CD4-positive, alpha-beta T cell treated with Interleukin-6 for 4 hours (primary cell): ENCODE measurements at regions not wholly inside any gene's neighbourhood (a gene's known extent, or its start where the extent isn't known, plus 50 kb on each side); places are given as distances from the start of the nearest gene placed in this dataset.

ENCODE experiments used
- DNase-seq: peaks from one replicate; pipeline ENCODE4 v3.0.0-alpha.2; 2020; ENCODE audit warnings: mixed read lengths

DNA sequence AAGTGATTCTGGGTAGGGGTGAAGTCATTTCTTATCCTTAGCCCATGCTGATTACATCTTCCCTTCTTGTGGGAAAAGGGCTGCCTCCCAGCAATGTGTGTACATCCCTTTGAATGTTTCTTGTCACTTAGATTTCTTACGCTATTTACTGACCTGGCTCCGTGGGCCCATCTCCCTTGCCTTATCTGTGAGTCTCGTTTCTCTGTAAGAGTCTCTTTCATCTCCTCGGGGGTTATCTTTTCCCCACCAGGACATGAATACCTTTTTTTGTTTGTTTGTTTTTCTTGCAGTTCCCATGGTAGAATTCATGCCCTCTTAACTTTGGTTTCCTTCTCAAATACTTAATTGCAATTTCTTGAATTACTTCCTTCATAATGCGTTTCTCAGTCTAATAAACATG, 107.7 kb downstream of the BAMBI start:
- no peak for DNase-seq

DNA sequence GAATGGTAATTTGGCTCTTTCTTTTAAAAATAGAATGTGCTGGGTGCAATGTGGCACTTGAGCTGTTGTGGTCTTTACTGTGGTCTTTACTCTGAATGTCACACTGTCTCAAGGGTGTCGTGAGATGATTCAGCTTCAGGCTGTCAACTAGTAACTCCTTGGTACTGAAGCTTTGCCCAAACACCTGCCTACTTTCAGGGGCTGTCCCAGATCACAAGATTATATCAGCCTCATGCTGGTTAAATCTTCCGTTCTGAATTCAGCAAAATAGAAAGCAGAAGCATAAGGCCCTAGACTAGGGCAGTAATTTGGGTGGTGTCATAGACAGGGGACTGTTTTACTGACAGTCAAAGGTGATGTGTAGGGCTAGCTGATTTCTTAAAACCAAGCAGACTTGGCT, 110.9 kb downstream of the BAMBI start:
- no peak for DNase-seq

DNA sequence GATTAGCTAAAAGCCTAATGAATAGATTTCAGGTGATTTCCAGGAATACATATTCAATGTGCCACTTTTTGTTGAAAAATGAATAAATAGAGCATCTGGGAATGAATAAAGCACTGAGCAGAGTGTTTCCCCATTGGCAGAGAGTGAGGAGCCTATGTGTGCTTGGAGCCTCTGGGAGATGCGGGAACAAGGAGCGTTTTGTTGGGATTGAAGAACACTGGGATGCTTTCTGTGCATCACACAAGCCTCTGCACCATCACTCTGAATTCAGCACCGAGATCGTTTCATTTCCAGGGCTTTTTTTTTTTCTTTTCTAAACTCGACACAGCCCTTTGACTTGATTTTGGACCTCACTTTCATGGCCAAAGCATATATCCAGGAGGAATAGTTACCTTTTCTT, 111.4 kb downstream of the BAMBI start:
- DNase-seq, result no peak

DNA sequence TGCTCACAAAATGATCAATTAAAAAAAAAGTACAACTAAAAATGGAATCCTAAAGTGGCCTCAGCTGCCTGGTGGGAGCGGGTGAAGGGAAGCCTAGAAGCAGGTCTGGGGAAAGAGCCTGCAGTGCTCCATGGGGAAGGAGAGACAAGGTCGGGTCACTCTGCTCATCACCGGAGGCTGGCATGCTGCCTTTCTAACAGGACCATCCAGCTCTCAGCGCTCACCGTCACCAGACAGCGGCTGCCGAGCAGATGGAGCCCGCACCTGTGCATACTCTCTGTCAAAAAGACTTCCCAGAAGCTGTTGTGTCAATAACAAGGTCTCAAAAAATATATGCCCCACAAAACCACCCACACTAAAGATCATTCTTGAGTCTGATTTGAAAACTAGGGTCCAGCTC, 112.8 kb downstream of the BAMBI start:
- no peak for DNase-seq

DNA sequence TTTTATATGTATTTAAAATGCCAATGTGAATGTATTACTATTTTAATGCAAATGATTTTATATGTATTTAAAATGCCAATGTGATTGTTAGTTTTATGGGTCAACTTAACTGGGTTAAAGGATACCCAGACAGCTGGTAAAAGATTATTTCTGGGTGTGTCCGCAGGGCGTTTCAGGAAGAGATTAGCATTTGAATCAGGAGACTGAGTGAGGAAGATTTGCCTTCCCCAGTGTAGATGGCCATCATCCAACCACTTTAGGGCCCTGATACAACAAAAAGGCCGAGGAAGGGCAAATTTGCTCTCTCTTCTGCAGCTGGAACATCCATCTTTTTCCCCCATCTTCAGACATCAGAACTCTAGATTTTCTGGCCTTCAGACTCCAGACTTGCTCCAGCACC, 116.2 kb downstream of the BAMBI start:
- DNase-seq, result no peak

DNA sequence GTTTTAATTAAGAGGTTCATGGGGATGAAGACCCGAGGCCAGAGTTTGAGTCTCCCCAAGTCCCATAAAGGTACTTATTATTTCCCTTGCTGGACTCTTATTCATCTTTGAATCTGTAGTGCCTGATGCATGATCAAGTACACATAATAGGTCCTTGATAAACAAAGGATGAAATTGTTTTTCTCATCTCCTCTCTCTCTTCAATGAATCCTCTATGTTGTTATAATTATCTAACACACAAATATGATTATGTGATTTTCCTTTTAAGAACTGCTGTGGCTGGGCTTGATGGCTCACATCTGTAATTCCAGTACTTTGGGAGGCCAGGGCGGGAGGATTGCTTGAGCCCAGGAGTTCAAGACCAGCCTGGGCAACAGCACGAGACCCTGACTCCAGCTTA, 117.7 kb downstream of the BAMBI start:
- no peak for DNase-seq

DNA sequence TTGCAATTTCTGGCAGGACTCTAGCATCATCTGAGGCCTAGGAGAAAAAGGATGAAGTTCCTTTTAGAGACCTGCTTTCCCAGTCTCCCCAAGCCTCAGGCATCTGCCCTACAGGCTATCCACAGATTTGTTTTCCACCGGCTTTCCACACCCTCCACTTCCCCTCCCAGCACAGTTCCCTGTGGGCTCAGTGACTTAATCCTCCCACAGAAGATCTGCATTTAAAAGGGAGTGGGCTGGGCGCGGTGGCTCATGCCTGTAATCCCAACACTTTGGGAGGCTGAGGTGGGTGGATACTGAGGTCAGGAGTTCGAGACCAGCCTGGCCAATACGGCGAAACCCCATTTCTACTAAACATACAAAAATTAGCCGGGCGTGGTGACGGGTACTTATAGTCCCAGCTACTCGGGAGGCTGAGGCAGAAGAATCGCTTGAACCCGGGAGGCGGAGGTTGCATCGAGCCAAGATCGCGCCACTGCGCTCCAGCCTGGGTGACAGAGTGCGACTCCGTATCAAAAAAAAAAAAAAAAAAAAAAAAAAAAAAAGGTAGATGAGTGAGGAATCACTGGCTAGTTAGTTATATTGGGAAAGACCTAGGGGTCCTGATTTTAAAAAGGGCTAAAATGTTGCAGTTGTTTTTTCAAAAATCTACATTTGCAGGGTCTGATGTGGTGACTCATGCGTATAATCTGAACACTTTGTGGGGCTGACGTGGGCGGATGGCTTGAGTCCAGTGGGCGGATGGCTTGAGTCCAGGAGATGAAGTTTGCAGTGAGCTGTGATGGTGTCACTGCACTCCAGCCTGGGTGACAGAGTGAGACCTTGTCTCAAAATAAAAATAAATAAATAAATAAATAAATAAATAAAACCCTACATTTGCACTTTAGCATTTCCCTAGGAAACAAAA, 119.5 kb downstream of the BAMBI start:
- no peak for DNase-seq

DNA sequence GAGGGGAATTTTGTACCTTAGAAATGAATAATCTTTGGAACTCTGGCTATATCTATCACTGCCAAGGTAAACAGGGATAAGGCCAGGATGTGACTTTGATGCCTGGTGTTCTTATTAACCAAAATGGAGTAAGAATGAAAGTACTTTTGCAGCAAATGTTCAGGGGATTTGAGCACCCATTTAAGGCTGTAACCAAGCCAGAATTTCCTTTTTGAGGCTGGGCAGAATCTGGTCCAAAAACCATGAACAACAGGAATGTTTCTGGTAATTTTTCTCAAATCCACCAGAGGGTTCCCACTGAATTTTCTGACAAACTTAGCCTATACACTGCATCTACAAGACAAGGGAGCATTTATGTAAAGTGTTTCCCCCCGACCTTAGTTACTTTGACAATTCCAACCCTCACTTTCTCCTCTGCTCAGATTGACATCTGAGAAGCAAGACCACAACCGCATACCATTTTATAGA, 120.6 kb downstream of the BAMBI start:
- no peak for DNase-seq

DNA sequence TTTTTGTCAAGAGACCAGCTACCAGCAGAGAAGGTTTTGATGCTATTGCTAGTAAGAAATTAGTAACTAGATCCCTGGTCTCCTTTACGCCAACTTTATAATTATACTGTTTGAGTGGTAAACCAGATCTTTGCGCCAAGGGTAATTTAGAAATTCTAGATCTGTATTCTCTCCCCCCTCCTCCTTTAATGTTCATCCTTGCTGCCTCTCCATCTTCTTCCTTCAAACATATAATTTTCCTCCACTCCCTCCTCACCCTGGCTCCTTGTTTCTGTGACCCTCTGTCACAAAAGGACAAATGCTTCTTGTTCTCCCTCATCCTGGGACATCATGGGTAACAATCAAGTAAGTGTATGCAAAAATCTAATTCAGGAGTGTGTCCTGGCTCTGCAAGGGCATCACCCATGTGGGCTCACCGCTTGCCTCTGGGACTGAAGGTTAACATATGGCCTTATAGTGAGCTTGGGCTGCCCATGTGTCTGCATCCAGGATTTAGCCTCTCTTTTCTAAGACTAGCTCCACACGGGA, 121.2 kb downstream of the BAMBI start:
- no peak for DNase-seq

DNA sequence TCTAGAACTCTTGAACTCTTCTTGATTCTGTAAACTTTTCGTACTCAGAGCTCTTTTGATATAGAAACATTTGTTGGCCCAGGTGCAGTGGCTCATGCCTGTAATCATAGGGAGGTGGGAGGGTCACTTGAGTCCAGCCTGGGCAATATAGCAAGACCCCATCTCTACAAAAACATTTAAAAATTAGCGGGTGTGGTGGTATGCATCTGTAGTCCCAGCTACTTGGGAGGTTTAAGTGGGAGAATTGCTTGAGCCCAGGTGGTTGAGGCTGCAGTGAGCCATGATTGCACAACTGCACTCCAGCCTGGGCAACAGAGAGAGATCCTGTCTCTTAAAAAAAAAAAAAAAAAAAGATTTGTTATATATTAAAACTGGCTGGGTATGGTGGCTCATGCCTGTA, 121.6 kb downstream of the BAMBI start:
- no peak for DNase-seq

DNA sequence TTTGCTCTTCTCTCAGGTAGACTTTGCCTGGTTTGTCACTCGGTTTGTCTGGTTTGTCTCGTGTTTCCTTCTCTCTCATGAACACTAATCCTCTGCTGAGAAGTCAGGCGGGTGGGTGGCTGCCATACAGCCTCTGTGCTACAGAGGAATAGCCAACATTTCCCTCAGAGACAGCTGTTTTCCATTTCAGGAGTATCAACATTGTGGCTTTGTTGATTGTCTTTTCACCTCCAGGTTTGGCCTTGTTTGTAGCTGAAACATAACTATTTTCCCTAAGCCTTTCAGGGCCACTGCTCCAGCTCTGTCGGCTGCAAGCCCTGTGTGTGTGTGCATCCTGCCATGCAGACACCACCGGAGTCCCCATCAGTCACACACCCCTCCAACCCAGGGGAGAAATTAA, 122.8 kb downstream of the BAMBI start:
- DNase-seq, result no peak

DNA sequence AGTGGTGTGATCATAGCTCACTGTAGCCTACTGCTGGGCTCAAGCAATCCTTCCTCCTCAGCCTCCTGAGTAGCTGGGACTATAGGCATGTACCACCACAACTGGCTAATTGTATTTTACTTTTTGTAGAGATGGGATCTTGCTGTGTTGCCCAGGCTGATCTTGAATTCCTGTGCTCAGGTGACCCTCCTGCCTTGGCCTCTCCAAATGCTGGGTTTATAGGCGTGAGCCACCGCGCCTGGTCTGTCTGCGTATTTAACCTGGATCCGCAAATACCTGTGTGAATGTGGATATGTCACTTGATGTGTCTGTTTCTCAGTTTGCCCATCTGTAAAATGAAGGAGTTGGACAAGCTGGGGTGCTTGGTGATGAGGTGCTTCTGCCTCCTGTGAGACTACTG, 123.9 kb downstream of the BAMBI start:
- no peak for DNase-seq

DNA sequence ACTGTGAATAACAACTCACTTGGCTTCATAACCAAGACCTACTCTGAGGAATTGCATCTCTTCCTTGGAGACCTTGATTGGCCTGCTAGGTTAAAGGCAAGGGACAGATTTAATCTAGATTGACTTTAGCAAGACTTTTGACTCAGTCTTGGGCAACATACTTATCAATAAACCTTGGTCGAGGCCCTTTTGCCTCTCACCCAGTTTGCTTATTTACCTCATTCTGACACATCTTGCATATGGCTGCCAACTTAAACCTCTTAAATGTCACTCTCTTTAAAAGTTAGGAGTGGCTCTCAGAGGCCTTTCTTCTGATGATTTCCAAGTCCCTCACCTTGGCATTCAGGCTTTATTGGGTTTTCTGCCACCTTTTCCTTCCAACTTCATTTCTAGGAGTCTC, 124.5 kb downstream of the BAMBI start:
- DNase-seq, result no peak

DNA sequence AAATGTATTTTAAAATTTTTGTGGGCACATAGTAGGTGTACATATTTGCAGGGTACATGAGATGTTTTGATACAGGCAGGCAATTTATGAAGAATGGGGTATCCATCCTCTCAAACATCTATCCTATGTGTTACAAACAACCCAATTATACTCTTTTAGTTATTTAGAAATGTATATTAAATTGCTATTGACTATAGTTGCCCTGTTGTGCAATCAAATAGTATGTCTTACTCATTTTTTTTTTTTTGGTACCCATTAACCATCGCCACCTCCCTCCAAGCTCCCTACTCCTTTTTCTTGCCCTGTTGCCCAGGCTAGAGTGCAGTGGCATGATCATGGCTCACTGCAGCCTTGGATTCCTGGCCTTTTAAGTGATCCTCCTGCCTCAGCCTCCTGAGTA, 128.1 kb downstream of the BAMBI start:
- DNase-seq, result no peak

DNA sequence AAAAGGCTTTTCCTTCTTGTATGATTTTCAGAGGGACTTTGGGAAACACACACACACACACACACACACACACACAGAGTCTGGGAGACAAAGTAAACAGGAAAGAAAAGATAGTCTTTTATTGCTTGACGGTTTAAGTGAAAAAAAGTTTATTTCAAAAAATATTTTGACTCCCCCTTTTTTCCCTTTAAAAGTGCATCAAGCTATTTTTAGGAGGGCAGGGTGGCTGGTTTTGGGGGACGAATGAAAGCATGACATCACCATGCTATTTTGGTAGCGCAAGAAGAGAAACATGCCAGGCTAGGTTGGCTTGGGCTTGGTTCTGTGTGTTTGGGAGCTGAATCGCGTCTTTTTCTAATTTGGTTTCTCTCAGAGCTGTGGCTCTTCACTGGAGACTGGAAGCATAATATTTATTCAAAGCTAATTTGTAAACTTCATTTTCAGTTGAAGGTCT, 129.2 kb downstream of the BAMBI start:
- no peak for DNase-seq

DNA sequence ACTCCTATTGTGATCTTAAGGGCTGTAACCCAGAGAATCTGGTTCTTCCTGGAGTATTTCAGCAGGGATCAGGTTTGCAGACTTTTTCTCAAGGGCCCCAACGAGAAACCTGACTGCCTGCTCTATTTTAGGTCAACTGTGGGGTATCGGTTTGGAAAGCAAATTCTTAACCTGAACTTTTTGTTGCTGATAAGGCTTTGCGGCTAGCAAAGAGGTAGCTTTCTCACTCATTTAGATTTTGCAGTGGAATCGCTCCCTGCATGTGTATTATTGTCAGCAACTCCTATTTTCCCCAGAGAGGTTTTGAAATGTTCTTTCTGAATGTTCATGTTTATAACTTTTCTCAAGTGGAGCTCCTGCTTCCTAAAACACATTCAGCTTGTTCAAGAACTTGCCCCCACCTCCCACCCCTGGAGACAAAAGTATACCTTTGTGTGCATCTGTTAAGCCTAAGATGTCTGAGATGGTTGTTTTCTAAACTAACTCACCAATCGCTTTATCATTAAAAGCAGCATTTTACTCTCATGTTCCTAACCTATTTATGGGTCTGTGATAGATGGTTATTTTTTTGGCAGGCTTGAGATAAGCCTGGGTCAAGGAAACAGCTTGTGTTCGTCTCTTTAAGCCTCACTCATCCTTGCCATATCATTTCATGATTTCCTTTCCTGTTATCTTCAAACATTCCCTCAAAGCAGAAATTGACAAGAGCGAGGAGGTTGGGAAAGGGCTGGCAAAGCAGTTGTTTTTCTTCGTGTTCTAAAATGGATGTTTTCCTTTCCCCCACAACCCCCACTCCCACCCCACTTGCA, 129.8 kb downstream of the BAMBI start:
- DNase-seq, result no peak

DNA sequence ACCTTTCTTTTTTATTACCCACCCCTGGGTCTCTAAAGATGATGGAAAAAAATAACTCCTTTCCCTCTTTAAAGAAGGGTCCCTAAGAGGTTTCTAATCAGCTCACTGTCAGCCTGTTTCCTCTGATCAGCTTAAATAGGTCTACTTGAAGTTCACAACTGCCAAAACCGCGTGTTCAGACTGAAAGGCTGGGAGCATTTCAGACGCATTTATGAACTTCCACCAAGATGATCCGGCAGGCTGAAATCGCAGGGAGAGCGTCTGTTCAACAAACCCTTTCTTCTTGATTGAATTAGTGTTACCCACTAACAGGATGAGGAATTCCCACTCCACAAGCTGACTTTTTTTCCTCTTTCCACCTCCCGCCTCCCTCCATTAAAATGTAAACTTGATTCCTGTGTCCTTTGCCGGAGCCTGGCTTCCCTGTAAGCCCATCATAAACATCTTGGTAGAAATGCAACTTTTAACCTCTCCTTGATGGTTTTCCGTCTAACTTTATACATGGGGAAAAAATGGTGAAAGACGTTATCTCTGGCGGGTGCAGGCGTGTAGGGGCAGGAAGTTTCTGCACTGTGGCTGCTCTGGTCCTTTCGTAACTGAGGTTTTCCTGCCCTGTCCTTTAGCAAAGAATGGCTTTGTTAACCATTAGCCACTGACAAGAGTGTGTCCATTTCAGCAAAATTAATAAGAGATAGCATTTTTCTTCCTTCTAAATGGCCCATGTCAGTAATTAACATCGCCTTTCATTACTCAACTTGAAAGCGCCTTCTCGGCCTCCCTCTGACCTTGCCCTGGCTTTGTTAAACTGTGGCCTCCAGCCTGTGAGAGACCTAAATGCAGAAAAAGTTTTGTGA, 130.7 kb downstream of the BAMBI start:
- no peak for DNase-seq

DNA sequence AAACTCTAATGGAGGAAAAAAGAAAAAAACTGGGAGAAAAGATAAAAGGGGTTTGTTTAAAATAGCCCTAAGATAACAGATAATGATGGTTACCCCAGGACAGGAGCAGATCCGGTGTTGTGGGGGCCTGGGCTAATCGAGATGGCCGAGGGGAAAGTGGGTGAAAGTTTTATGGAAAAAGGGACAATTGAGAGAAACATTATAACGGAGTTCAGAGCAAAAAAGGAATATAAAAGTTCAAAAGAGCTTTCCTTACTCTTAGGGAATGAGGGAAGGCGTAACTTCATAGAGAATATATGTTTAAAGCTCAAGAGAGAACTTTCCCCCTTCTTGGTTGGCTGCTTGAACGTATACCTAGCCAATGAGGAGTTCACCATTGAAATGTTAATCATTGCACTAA, 131.4 kb downstream of the BAMBI start:
- no peak for DNase-seq

DNA sequence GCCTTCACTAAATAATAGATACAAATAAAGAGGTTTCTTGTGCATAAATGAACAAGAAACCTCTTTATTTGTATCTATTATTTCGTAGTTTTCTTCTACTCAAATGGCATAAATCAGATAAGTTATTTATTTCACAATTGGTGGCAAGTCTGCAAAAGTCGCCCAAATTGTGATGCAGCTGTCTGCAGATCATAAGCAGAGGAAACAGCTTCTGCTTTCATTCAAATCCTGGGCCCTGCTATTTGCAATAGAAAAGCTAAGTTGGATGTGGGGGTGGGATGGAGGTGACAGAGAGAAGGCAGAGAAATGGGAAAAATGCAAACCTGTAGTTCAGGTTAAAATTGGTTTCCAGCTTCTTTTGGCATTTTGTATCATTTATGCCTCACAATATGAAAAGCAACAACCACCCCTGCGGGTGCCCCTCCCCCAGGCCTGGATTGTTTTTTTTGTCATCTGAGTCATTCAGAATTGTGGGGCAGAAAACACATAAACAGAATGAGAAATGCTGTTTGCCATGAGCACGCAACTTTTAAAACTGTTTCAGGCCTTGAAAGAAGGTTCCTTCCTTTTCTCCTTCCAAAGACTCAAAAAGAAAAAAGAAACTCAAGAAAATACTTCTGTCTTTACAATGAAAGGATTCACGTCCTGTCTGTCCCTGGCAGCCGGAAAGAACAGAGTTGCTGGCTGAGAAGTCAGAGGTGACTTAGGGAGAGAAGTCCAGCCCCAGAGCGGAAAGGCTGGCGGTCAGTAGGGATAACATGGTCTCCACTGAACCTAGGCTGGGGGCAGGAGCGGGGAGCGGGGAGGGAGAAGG, 132.9 kb downstream of the BAMBI start:
- no peak for DNase-seq

DNA sequence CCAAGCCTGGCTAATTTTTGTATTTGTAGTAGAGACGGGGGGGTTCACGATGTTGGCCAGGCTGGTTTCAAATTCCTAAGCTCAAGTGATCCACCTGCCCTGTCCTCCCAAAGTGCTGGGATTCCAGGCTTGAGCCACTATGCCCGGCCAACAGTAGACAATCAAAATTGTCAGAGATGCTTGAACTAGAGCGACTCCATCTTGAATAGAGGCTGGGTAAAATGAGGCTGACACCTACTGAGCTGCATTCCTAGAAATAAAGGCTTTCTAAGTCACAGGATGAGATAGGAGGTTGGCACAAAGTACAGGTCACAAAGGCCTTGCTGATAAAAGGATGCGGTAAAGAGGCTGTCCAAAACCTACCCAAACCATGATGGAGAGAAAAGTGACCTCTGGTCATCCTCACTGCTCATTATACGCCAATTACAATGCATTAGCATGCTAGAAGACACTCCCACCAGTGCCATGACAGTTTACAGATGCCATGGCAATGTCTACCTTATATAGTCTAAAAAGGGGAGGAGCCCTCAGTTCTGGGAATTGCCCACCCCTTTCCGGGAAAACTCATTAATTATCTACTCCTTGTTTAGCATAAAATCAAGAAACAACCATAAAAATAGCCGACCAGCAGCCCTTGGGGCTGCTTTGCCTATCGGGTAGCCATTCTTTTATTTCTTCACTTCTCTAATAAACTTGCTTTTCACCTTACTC, 134.5 kb downstream of the BAMBI start:
- no peak for DNase-seq
